ENCODE measurements at regions not wholly inside any gene's neighbourhood (a gene's known extent, or its start where the extent isn't known, plus 50 kb on each side); places are given as distances from the start of the nearest gene placed in this dataset.

GRCh38 chr4:35364321-35364870, 879.9 kb downstream of the ARAP2 start:
- H3K27me3 ChIP-seq (ENCODE audit: control insufficient read depth in 2 of 2, insufficient read depth in 2 of 2, low read length in 2 of 2), result no peaks in the 10 kb centered on the region
- peaks cover 8 to 10% of the 10 kb centered on the region in 2 donors for H3K9me3 ChIP-seq (replicated peaks in 1 of 2; ENCODE audit: control insufficient read depth in 1 of 2, insufficient read depth in 1 of 2, low read length in 2 of 2)
- TF ChIP-seq CTCF (IDR thresholded peaks at IDR 0.05), result no peak
- no peak for DNase-seq
- H3K4me2 ChIP-seq (replicated peaks; ENCODE audit: extremely low read depth, low read length, poor library complexity, severe bottlenecking), result no peak overlapping the region
- H3K9ac ChIP-seq (ENCODE audit: insufficient read depth, low read length, poor library complexity, severe bottlenecking), result no peak overlapping the region
- WGBS (ENCODE audit: insufficient coverage), result 100% methylated on average over 1 of the region's 1 CpG
- no peaks in the 10 kb centered on the region for H3K4me1 ChIP-seq (ENCODE audit: control insufficient read depth in 1 of 2, insufficient read depth in 2 of 2, low read length in 2 of 2)
- H3K36me3 ChIP-seq (replicated peaks in 1 of 2; ENCODE audit: control insufficient read depth in 1 of 2, insufficient read depth in 2 of 2, low read length in 2 of 2), result no peaks in the 10 kb centered on the region
- no peaks in the 10 kb centered on the region for H4K20me1 ChIP-seq (ENCODE audit: insufficient read depth, low read length)
- peaks cover 0 to 4% (median 1%) of the 10 kb centered on the region in 3 donors for H3K27me3 Mint-ChIP-seq (ENCODE audit: low read depth in 3 of 3)
- no peak overlapping the region for H2AFZ ChIP-seq (ENCODE audit: insufficient read depth, low read depth, low read length, poor library complexity, severe bottlenecking)
- no peaks in the 10 kb centered on the region for H3K36me3 Mint-ChIP-seq
- H3K4me3 Mint-ChIP-seq, result no peak overlapping the region
- H3K27ac ChIP-seq (ENCODE audit: low read depth in 1 of 2, low read length in 2 of 2), result no peak overlapping the region
- no peaks in the 10 kb centered on the region for H3K4me1 Mint-ChIP-seq
- H3K9me3 Mint-ChIP-seq, result peaks cover 0 to 18% (median 7%) of the 10 kb centered on the region in 7 donors
- no peaks in the 10 kb centered on the region for H3K79me2 ChIP-seq (ENCODE audit: insufficient read depth, low read length)
- H3K27ac Mint-ChIP-seq, result no peak overlapping the region
- intact Hi-C loops (cut with micrococcal nuclease), result no loop called here
- no peak overlapping the region for H3K4me3 ChIP-seq (replicated peaks in 1 of 3; ENCODE audit: low read depth in 2 of 3, low read length in 3 of 3)

GRCh38 chr4:35365186-35365585, 879.1 kb downstream of the ARAP2 start:
- Histone ChIP-seq H4K20me1 (ENCODE audit: insufficient read depth, low read length) (no peaks in the 10 kb centered on the region), H3K27ac (ENCODE audit: low read depth in 1 of 2, low read length in 2 of 2) (no peak overlapping the region), H3K4me1 (ENCODE audit: control insufficient read depth in 1 of 2, insufficient read depth in 2 of 2, low read length in 2 of 2) (no peaks in the 10 kb centered on the region), H3K9me3 (replicated peaks in 1 of 2; ENCODE audit: control insufficient read depth in 1 of 2, insufficient read depth in 1 of 2, low read length in 2 of 2) (peaks cover 8 to 10% of the 10 kb centered on the region in 2 donors), H3K4me2 (replicated peaks; ENCODE audit: extremely low read depth, low read length, poor library complexity, severe bottlenecking) (no peak overlapping the region), H3K36me3 (replicated peaks in 1 of 2; ENCODE audit: control insufficient read depth in 1 of 2, insufficient read depth in 2 of 2, low read length in 2 of 2) (no peaks in the 10 kb centered on the region), H3K79me2 (ENCODE audit: insufficient read depth, low read length) (no peaks in the 10 kb centered on the region), H3K9ac (ENCODE audit: insufficient read depth, low read length, poor library complexity, severe bottlenecking) (no peak overlapping the region), H3K27me3 (ENCODE audit: control insufficient read depth in 2 of 2, insufficient read depth in 2 of 2, low read length in 2 of 2) (no peaks in the 10 kb centered on the region), H2AFZ (ENCODE audit: insufficient read depth, low read depth, low read length, poor library complexity, severe bottlenecking) (no peak overlapping the region), H3K4me3 (replicated peaks in 1 of 3; ENCODE audit: low read depth in 2 of 3, low read length in 3 of 3) (no peak overlapping the region)
- Mint-ChIP-seq H3K4me1 (no peaks in the 10 kb centered on the region), H3K36me3 (no peaks in the 10 kb centered on the region), H3K4me3 (no peak overlapping the region), H3K9me3 (peaks cover 0 to 18% (median 8%) of the 10 kb centered on the region in 7 donors), H3K27me3 (ENCODE audit: low read depth in 3 of 3) (peaks cover 0 to 2% (median 1%) of the 10 kb centered on the region in 3 donors), H3K27ac (no peak overlapping the region)
- no peak for DNase-seq
- WGBS (ENCODE audit: insufficient coverage), result no CpG with 5 or more reads among the region's 1 CpG
- TF ChIP-seq CTCF (IDR thresholded peaks at IDR 0.05), result no peak
- intact Hi-C loops (cut with micrococcal nuclease), result no loop called here
